Right hindlimb (tissue), 1 donor: ENCODE measurements at regions not wholly inside any gene's neighbourhood (a gene's known extent, or its start where the extent isn't known, plus 50 kb on each side); places are given as distances from the start of the nearest gene placed in this dataset.

ENCODE experiments used
- DNase-seq: peaks from one replicate; pipeline ENCODE4 v3.0.0-alpha.2; 2018

DNA sequence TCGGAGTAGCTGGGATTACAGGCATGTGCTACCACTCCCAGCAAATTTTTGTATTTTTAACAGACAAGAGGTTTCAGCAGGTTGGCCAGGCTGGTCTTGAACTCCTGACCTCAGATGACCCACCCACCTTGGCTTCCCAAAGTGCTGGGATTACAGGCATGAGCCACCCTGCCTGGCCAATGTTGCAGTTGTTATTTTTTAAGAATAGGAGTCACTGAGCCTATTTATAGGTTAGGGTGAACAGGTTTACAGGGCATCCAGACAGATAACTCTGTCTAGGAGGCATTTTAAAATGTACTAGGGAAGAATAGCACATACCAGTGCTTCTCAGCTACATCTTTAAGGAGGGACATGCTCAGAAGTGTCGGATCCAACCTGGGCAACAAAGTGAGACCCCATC lies 60.1 kb upstream of the BNC2 start:
- no peak for DNase-seq

DNA sequence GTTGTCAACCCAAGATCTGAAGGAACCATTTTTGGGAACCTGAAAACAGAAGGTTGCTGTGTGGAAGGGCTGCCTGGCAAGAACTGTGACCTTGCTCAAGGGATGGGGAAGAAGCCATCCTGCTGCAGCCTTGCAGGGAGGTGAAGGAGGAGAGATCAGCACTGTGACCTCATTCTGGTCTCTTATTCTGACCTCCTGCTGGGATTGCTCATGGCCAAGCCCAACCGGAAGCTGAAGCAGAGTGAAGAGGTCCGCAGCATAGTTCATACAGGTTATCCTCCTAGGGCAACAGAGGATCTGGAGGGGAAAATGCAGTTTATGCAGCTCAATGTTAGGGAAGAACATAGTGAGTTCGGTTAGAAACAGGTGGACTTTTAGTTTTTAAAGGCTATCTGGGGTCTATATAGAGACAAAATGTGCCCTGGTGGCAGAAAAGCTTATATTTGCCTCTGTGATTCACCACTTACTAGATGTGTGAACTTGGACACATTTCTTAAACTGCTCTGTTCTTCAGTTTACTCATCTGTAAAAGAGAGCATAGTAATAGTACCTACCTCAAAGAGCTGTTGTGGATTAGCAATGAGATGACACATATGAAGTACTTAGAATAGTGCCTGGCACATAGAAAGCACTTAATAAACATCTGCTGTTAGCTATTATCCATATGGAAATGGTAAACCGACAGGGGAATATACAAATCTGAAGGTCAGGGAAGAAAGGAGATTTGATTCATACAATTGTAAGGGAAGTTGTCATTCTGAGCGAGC lies 57.9 kb upstream of the BNC2 start:
- DNase-seq = no peak

DNA sequence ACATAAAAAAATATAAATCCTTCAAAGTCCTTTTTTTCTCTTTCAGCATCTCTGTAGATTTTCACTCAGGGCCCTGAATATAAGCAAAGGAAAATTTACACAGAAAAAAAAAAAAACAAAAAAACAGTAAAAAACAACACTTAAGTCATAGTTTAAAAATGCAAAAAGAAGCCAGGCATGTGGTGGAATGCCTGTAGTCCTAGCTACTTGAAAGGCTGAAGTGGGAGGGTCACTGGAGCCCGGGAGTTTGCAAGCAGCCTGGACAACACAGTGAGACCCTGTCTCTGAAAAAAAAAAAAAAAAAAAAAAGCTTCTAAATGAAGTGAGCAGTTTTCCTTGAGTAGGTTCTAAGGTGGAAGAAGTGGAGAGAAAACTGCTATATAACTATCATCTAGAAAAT lies 55.0 kb upstream of the BNC2 start:
- no peak for DNase-seq

DNA sequence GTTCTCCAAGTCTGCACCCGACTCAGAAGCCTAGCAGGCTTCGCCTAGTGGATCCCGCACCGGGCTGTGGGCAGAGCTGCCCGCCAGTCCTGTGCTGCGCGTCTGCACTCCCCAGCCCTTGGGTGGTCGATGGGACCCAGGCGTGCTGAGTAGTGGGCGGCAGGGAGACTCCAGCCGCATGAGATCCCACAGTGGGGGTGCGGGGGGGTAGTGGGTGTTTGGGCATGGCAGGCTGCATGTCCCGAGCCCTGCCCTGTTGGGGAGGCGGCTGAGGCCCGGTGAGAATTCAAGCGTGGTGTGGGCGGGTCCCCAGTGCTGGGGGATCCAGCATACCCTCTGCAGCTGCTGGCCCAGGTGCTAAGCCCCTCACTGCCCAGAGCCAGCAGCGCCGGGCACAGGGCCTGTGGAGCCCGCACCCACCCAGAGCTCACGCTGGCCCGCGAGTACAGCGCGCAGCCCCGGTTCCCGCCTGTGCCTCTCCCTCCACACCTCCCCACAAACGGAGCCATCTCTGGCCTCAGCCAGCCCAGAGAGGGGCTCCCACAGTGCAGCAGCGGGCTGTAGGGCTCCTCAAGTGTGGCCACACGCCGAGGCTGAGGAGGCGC lies 53.9 kb upstream of the BNC2 start:
- no peak for DNase-seq

DNA sequence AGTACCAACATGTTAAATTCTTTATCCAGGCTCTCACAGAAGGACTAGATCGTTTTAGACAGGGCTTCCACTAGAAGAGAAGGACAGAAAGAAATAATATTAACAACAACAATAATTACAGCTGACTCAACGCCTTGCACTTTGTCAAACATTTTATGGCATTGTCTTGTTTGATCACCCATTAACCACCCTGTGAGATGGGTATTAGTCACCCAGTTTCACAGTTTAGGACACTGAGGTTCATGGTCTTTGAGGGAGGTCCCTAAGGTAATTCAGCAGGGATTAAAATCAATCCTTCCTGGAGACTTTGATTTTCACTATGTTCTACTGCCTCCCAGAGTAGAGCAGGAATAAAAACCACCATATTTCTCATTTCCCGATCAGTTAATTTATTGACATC lies 51.4 kb upstream of the BNC2 start:
- no peak for DNase-seq
